Endothelial cell of hepatic sinusoid (primary cell): ENCODE measurements at regions not wholly inside any gene's neighbourhood (a gene's known extent, or its start where the extent isn't known, plus 50 kb on each side); places are given as distances from the start of the nearest gene placed in this dataset.

Experiments
- in situ Hi-C: cut with HindIII; loops from 2 replicates; pipeline ENCODE4 v1.10.0; 2017; ENCODE audit warnings: low sequenced_read_pairs

- in situ Hi-C loops: no loop called here
Observed at GRCh38 chr1:233514946-233515391, 98.9 kb upstream of the KCNK1 start.

DNA sequence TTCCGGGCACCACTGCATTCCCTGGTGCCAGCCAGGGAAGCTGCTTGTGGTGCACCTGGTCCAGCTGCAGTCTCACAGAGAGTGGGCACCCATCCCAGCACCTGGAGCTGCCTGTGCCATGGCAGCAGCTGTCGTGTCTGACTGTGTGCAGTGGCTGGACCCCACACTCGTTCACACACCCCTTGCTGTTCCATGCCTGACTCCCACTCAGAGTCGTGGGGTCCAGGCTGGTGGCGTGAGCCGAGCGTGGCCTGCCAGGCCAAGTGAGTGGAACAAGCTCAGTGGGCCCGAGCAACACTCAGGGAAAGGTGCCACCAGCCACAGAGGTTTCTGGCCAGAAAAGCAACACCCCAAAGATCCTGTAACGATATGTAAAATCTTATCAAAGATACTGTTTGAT lies 97.2 kb upstream of the KCNK1 start:
- in situ Hi-C loops: no loop called here

- in situ Hi-C loops: no loop called here
Observed at GRCh38 chr1:233518344-233518743, 95.6 kb upstream of the KCNK1 start.

- in situ Hi-C loops: no loop called here
Observed at GRCh38 chr1:233520261-233521191, 93.4 kb upstream of the KCNK1 start.

DNA sequence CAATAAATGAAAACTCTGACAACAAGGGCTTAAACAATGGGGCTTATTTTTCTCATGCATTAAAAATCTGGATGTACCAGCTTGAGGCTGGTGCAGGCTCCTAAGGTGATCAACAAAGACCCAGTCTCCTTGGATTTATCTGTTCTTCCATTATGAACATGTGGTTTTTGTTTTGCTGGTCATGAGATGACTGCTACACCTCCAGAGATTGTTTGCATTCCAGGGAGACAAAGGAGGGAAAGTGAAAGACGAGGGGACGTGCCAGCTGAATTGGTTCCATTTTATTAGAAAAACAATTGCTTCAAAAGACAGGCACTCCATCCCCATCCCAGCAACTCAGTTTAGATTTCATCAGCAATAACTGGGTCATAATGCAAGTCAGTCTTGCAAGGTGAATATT lies 90.9 kb upstream of the KCNK1 start:
- in situ Hi-C loops: no loop called here

DNA sequence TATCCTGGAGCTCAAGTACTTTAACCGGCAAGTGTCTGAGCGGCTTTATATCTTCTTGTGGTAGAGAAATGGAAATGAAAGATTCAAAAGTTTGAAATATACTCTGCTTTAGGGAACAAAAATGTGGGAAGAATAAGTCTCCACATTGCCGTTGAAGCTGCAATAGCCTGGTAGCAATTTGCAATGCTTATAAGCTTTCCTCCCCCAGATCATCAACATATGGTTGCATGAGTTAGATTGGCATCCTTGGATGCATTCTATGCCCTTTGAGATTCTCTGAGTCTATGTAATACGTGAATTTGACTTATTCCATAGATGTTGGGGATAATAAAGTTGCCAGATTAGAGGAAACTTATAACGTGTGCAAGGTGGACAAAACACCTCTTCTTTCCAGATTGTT lies 86.1 kb upstream of the KCNK1 start:
- in situ Hi-C loops: no loop called here

GRCh38 chr1:233530665-233531386 lies 83.1 kb upstream of the KCNK1 start:
- in situ Hi-C loops: no loop called here

- in situ Hi-C loops: no loop called here
Observed at GRCh38 chr1:233540816-233541215, 73.1 kb upstream of the KCNK1 start.

DNA sequence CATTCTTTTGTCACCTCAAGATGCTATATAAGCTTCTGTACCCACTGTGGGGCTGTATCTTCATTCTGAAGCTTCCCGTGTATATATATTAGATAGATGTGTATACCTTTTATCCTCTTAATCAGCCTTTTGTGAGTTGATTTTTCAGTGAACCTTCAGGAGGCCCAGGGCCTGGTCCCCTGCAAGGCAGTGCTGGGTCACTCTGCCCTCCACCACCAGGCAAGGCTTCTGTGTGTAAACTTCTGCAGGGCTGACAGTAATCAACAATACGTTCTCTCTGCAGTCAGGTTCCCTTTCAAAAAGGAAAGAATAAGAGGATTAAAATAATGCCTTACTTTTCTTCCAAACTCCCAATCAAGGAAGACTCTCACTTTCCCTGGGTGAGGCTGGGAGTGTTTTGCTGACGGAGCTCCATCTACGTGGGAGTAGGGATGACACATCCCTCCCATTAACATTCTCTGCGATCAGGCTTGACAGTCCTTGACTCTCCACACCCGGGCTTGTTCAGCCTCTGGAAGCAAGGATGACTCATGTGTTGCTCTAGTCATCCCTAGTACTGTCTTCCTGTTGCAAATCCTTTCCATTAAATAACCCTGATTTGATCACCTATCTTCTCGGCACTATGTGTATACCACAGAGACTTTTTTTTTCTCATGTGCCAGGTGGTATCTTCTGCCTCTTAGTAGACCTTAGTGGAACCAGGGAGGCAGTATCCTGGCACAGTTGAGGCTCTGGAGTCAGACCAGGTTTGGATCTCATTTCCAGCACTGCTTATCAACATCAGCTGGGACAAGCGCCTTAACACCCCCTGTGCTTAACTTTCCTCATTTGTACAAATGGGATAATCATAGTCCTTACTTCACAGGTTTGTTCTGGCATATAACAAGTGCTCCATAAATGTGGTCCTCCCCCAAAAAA lies 70.3 kb upstream of the KCNK1 start:
- in situ Hi-C loops: no loop called here

- in situ Hi-C loops: no loop called here
Observed at GRCh38 chr1:233544304-233544703, 69.6 kb upstream of the KCNK1 start.

DNA sequence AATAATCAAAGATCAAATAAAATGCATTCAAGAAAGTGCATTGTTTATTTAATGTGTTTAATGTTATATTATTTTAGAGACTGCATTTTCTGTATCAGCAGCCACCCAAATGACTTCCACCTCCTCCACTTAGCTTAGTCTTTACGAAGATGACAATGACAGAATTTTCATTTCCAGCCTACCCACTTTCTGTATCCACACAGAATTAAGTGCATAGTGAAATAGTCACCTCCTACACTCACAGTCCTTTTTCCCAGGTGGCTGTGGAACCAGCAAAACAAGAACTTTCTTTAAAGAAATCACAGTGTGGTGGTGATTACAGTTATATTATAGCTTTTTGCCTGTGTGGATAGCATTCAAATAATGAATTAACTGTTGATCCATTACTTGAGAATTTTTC lies 66.2 kb upstream of the KCNK1 start:
- in situ Hi-C loops: no loop called here

DNA sequence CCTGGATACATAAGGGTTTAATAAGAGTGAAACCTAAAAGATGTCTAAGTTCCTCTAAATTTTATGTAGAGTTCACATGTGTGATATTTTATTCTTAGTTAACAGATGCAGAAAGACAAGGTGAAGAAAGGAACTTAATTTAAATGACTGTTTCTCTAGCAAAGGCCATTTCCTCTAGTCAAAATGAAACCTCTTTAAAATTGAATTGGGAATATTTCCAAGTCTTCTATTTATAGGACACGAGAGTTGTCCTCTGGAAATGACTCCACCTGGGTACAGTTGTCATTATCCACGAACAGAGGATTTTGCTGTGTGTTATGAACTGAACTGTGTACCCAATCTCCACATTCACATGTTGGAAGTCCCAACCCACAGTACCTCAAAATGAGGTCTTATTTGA lies 64.5 kb upstream of the KCNK1 start:
- in situ Hi-C loops: no loop called here

DNA sequence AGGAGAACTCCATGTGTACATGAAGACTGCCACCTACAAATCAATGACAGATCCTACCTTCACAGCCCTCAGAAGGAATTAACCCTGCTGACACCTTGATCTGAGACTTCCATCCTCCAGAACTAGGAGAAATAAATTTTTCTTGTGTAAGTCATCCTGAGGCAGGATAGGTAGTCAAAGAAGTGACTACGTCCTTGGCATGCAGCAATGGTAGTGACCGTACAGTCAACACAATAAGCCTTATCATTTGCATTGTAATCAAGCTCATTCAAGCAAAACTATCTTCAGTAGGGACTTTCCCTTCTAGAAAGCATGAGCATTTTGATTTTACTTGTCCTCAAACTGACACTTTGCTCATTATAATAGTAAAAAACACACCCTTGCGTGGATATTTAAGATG lies 64.0 kb upstream of the KCNK1 start:
- in situ Hi-C loops: no loop called here

- in situ Hi-C loops: no loop called here
Observed at GRCh38 chr1:233554037-233554436, 59.9 kb upstream of the KCNK1 start.

DNA sequence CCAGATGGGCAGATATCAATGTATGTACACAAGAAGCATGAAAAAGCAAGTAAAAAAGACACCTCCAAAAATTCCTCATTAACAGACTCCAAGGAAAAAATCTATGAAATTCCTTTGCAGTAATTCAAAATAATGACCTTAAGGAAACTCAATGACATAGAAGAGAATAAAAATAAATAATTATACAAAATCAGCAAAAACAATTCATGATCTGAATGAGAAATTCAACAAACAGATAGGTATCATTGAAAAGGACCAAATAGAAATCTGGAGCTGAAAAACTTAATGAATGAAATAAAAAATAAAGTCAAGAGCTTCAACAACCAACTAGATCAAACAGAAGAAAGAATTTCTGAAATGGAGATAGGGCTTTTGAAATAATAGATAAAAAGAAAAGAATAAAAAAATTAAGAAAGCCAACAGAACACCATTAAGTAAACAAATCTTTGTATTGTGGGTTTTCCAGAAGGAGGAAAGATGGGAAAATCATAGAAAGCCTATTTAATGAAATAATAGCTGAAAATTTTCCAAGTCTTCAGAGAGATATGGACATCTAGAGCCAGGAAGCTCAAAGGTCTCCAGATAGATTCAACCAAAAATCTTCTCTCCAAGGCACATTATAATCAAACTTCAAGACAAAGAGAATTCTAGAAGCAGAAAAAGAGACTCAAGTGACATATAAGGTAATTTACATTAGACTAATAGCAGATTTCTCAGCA lies 52.0 kb upstream of the KCNK1 start:
- in situ Hi-C loops: no loop called here
